ENCODE measurements at regions not wholly inside any gene's neighbourhood (a gene's known extent, or its start where the extent isn't known, plus 50 kb on each side); places are given as distances from the start of the nearest gene placed in this dataset.
"Not testable (repeated sequence)": the region's sequence is repeated elsewhere in the genome, so short reads cannot be mapped to it uniquely, and the experiment has no call there.

DNA sequence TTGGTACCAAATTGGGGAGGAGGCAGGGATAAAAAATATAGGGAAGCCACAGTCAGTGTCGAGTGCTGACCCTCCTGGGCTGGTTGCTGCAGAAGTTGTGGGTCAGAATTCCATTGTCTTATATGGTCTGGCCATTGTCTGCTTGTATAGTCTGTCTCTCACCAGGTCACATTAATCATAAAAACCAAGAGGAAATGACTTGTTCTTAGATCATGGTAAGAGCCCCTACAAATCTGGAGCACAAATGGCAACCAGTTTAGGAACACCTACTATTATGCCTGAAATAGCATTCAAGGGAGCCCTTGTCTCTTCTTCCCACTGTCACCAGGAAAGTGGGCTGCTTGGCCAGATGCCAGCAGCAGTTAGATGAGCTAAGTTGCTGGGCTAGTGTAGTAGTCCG is 119.7 kb upstream of the RMP24 start:
- TF ChIP-seq, protein P1, sequence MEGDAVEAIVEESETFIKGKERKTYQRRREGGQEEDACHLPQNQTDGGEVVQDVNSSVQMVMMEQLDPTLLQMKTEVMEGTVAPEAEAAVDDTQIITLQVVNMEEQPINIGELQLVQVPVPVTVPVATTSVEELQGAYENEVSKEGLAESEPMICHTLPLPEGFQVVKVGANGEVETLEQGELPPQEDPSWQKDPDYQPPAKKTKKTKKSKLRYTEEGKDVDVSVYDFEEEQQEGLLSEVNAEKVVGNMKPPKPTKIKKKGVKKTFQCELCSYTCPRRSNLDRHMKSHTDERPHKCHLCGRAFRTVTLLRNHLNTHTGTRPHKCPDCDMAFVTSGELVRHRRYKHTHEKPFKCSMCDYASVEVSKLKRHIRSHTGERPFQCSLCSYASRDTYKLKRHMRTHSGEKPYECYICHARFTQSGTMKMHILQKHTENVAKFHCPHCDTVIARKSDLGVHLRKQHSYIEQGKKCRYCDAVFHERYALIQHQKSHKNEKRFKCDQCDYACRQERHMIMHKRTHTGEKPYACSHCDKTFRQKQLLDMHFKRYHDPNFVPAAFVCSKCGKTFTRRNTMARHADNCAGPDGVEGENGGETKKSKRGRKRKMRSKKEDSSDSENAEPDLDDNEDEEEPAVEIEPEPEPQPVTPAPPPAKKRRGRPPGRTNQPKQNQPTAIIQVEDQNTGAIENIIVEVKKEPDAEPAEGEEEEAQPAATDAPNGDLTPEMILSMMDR (conservative IDR thresholded peaks at IDR 0.05; ENCODE audit: low read depth, low read length): no peak
- no peak overlapping the region for H3K4me3 ChIP-seq (ENCODE audit: low read depth, low read length)
- DNase-seq (ENCODE audit: low read depth): no peak

DNA sequence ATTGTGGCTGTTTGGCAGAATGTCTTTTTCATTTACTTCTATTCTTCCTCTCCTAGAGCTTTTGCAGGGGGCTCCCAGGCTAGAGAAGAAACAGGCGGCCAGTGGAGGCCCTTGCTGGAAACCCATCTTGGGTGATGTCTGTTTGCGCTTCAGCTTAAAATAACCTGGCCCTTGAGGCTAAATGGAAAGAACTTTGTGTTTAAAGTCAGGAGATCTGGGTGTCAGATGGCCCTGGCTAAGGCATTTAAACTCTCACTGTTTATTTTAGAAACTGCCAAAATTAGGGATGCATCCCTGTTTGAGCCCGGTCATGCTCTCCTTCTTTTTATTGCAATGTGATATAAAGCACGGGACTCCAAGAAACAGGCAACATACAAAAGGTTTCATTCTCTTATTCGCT is 118.4 kb upstream of the RMP24 start:
- TF ChIP-seq, protein P1 (conservative IDR thresholded peaks at IDR 0.05; ENCODE audit: low read depth, low read length): no peak
- no peak for DNase-seq (ENCODE audit: low read depth)
- no peak overlapping the region for H3K4me3 ChIP-seq (ENCODE audit: low read depth, low read length)

DNA sequence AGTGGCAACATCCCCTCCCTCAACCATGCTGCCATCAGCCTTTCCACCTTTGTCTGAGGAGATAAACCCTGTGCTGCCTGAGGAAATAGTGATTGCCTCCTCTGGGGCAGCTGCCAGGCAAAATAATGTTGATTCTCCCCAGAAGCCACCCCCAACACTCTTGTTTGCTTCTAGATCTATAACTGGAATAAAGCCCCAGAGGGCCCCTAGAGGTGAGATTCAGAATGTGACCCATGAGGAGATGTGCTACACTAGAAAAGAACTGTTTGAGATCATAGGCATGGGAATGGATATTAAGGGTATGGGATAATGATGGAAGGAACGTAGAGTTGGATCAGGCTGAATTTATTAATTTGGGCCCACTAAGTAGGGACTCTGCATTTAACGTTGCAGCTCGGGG is 116.3 kb upstream of the RMP24 start:
- no peak for DNase-seq (ENCODE audit: low read depth)
- no peak overlapping the region for H3K4me3 ChIP-seq (ENCODE audit: low read depth, low read length)
- TF ChIP-seq, protein P1 (conservative IDR thresholded peaks at IDR 0.05; ENCODE audit: low read depth, low read length): no peak

DNA sequence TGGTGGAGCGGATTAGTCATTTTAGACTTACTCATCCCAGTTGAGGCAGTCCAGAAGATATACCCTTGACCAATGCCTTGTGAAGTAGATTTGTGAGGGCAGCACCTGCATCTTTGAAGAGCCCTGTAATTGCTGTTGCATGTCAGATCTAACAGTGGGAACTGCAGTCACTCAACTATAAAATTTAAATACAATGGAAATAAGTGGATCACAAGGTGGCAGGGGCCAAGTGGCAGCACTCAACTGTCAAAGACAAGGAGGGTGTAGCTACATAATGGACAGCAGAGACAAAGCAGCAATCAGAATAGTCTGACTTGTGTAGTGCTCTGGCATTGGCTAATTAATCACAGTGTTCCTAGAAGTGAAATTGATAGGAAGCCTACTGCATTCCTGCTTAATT is 115.8 kb upstream of the RMP24 start:
- not testable (repeated sequence) for H3K4me3 ChIP-seq (ENCODE audit: low read depth, low read length); DNase-seq (ENCODE audit: low read depth)

DNA sequence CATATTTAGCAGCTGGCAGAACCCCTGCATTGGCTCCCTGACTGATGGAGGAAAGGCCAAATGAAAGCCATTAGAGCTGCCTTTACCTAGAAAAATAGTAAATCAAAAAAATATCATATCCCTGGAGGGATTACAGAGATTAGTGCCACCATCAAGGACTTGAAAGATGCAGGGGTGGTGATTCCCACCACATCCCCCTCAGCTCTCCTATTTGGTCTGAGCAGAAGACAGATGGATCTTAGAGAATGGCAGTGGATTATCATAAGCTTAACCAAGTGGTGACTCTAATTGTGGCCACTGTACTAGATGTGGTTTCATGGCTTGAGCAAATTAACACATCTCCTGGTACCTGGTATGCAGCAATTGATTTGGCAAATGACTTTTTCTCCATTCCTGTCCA is 114.9 kb upstream of the RMP24 start:
- DNase-seq (ENCODE audit: low read depth); H3K4me3 ChIP-seq (ENCODE audit: low read depth, low read length): not testable (repeated sequence)

DNA sequence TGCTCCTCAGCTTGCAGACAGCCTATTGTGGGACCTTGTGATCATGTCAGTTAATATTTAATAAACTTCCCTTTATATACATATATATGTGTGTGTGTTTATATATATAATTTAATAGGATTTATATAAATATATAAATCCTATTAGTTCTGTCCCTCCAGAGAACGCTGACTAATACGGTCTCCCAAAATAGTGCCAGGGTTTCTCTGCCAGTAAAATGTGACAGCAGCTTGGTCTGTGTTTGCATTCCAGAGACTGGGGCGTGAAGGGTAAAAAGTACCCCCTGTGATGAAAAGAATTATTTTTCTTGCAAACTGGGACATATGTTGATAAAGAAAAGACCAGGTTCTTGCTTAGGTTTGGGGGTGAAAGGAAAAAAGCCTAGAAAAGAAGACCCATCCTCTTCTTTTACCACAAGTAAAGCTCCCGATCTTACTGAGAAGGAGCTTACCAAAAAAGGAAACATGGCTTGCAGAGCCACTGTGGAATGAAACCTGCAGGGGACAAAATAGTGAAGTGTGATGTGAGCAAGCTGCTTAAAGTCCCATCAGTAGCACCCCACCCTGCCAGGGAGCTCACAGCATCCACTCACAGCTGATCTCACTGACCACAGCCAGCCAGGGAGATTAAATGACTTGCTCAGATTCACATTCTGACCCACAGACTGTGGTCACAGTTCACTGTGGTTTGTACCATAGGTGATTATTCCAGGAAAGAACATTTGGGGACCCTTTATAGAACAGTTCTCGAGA is 110.9 kb upstream of the RMP24 start:
- DNase-seq (ENCODE audit: low read depth): peak; percentile 4
- H3K4me3 ChIP-seq (ENCODE audit: low read depth, low read length): no peak overlapping the region
- TF ChIP-seq, protein P1 (conservative IDR thresholded peaks at IDR 0.05; ENCODE audit: low read depth, low read length): no peak

DNA sequence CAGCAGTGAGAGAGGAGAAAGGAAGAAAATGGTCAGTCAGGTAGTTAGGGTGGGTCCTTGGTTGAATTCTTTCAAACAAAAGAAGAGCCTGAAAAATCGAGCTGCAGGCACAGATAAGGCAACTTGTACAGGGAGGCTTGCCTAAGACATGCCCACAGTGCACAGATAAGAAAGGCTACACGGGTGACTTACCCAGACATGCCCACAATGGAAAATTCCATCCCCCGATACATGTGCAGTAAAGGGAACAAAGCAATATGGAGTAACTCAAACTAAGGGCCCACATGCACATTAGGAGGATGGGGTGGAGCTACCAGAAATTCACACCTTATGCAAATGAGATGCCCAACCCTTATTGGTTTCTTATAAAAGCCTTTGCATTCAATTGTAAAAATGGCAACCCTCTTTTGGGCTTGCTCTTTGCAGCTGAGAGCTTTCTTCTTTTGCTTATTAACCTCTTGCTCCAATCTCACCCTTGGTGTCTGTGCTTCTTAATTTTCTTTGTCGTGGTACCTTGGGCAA is 110.3 kb upstream of the RMP24 start:
- DNase-seq (ENCODE audit: low read depth): no peak
- TF ChIP-seq, protein P1 (conservative IDR thresholded peaks at IDR 0.05; ENCODE audit: low read depth, low read length): no peak

DNA sequence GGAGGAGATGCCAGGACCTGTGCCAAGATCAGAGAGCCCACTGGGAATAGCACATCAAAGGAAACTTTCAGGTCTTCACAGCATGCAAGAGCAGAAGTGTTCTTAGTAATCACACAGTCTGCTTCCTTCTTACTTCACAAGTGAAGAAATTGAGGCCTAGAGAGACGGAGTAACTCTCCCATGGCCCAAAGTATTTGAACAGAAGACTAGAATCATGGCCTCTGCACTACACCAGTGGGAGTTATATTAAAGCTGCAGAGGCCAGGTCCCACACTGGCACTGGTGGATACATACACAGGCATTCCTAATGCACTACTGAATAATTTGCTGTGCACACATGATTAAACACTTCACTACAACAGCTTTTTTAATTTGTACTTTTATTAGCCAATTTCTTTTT is 107.6 kb upstream of the RMP24 start:
- DNase-seq (ENCODE audit: low read depth): no peak
- H3K4me3 ChIP-seq (ENCODE audit: low read depth, low read length): no peak overlapping the region
- TF ChIP-seq, protein P1 (conservative IDR thresholded peaks at IDR 0.05; ENCODE audit: low read depth, low read length): no peak

More for the DNA sequence above, 110.3 kb upstream of the RMP24 start:
- H3K4me3 ChIP-seq (ENCODE audit: low read depth, low read length): no peak overlapping the region

All from choroid plexus epithelial cell (primary cell).